ENCODE measurements at regions not wholly inside any gene's neighbourhood (a gene's known extent, or its start where the extent isn't known, plus 50 kb on each side); places are given as distances from the start of the nearest gene placed in this dataset.

GRCh38 chr10:108709927-108710722 lies 1213.2 kb downstream of the XPNPEP1 start:
- no peak overlapping the region for H3K4me3 ChIP-seq (ENCODE audit: low read length)
- TF ChIP-seq ZNF274 (IDR thresholded peaks at IDR 0.05; ENCODE audit: low read depth, low read length) = no peak

DNA sequence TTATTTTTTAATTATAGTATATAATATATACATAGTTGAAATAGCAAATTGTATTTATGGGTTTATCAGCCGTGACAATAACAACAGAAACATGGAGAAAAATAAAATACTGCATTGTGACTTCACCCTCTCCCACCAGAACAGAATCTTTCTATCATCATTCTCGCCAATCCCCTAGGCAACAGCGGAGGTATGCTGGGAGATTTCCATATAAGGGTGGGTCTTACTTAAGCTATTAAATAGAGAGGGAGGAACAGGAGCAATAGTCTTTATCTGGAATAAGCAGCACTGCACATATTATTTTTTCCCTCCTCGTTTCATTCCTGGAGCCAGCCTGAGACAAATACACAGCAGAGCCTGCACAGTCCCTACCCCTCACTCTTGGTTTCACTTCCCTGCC lies 1214.9 kb downstream of the XPNPEP1 start:
- no peak for TF ChIP-seq ZNF274 (IDR thresholded peaks at IDR 0.05; ENCODE audit: low read depth, low read length)
- no peak overlapping the region for H3K4me3 ChIP-seq (ENCODE audit: low read length)

GRCh38 chr10:108696792-108697477 lies 1226.4 kb downstream of the XPNPEP1 start:
- TF ChIP-seq ZNF274 (IDR thresholded peaks at IDR 0.05; ENCODE audit: low read depth, low read length) = no peak
- H3K4me3 ChIP-seq (ENCODE audit: low read length) = 0 out of 2 replicates have a peak overlapping the region, but pooled peaks have one; percentile 25

- TF ChIP-seq ZNF274 (IDR thresholded peaks at IDR 0.05; ENCODE audit: low read depth, low read length) = no peak
- H3K4me3 ChIP-seq (ENCODE audit: low read length) = no peak overlapping the region
Measured at GRCh38 chr10:108691126-108691525, 1232.2 kb downstream of the XPNPEP1 start.

DNA sequence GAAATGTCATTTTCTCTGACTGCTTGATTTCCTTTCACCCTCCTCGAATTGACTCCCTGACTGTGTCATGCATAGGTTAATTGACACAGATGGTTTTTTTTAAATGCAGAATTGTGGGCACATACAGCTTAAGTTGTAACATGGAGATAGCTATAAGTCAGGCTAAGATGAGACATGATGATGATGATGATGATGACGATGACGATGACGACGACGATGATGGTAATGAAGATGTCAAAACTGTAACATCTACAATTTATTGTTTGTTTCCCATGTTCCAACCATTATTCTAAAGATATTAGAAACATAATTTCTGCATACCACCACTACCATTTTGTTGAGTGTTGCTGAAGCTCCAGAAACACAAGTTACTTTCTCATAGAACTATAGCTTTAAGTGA lies 1232.8 kb downstream of the XPNPEP1 start:
- no peak for TF ChIP-seq ZNF274 (IDR thresholded peaks at IDR 0.05; ENCODE audit: low read depth, low read length)
- H3K4me3 ChIP-seq (ENCODE audit: low read length) = no peak overlapping the region

DNA sequence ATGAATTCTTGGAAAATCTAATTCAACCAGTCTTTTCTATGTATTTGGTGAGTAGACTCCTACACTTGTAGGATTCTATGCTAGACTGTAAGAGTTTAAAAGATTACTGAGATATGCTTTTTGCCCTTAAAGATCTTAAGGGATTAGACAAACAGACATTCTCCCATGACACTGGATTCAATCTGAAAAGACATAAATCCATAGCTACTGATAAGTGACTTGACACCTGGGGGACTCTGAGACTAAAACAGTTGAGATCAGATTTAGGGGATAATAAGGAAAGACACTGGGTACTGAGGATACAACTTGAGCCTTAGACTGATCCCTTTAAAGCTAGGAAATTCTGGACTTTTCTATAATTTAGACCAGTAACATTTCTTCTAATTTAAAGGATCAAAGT lies 1233.4 kb downstream of the XPNPEP1 start:
- H3K4me3 ChIP-seq (ENCODE audit: low read length) = no peak overlapping the region
- TF ChIP-seq ZNF274 (IDR thresholded peaks at IDR 0.05; ENCODE audit: low read depth, low read length) = no peak

DNA sequence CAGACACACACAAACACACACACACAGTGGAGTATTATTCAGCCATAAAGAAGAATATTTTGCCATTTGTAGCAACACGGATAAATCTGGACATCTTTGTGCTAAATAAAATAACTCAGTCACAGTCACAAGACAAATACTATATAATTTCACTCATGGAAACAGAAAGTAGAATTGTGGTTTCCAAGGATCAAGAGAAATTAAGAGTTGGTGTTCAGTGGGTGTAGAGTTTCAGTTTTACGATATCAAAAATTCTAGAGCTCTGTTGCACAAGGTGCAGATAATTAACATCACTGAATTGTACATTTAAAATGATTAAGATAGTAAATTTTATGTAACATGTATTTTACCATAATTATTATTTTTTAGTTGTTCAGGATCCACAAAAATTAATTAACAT lies 1235.0 kb downstream of the XPNPEP1 start:
- TF ChIP-seq ZNF274 (IDR thresholded peaks at IDR 0.05; ENCODE audit: low read depth, low read length) = no peak
- H3K4me3 ChIP-seq (ENCODE audit: low read length) = no peak overlapping the region

DNA sequence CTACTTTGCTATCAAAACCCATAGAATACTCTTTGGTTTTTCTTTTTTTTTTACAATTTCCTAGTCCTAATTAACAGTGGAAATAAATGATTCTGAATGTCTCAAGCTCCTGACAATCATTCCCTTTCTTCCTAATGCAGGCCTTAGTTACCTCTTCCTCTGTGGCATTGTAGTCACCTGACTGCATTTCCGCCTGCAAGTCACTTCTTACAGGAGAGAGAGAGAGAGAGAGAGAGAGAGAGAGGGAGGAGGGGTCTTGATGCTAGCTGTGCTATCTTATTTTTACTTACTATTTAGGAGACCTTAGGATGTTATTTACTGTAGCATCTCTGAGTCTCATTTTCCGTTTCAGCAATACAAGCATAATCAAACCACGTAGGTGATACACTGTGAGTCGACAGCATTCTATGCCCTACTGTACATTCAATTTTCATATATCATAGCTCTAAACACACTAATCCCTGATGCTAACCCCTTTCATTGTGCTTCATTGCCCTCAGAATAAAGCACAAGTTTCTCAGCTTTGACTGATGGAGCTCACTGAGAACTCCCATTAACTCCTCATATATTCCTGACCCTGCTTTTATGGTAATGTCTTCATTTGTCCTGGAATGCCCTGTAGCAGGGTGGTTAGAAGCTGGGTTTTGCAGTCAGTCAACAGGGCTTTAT lies 1237.3 kb downstream of the XPNPEP1 start:
- TF ChIP-seq ZNF274 (IDR thresholded peaks at IDR 0.05; ENCODE audit: low read depth, low read length) = no peak
- no peak overlapping the region for H3K4me3 ChIP-seq (ENCODE audit: low read length)

GRCh38 chr10:108684431-108684830 lies 1238.9 kb downstream of the XPNPEP1 start:
- H3K4me3 ChIP-seq (ENCODE audit: low read length) = no peak overlapping the region
- TF ChIP-seq ZNF274 (IDR thresholded peaks at IDR 0.05; ENCODE audit: low read depth, low read length) = no peak

DNA sequence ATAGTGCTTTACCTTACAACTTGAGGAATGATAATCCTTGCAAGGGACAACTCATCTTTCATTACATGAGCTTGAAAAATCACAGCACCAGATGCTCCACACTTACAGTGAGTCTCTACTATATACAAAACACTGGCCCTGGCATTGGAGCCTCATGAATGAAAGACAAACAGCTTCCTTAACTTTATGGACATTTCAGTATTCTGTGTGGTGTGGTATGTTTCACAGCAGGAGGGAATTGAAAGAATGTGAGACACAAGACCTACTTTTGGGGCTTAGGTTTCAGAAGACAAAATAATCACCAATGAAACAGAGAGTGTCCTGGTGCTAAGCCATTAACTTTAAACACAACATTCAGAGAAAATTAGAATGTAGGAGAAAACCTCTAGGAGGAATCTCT lies 1249.6 kb downstream of the XPNPEP1 start:
- TF ChIP-seq ZNF274 (IDR thresholded peaks at IDR 0.05; ENCODE audit: low read depth, low read length) = no peak
- no peak overlapping the region for H3K4me3 ChIP-seq (ENCODE audit: low read length)

DNA sequence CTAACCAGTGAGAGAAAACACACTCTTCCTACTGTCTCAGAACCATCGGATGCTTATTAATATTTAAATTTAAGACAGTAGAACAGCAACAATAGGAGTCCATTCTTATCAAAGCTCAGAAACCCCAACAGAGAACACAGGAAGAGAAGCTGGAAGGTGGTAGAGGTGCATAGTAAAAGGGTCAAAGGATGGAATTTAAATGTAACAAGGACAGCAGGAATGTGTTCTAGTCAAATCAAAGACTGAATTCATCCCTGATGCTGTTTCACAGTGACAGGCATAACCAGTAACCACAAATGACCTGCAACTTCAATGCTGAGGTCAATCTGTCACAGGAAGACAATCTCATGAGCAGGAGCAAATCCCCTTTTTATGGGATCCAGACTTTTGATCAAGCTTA lies 1259.7 kb downstream of the XPNPEP1 start:
- TF ChIP-seq ZNF274 (IDR thresholded peaks at IDR 0.05; ENCODE audit: low read depth, low read length) = no peak
- H3K4me3 ChIP-seq (ENCODE audit: low read length) = no peak overlapping the region

GRCh38 chr10:108662975-108663374 lies 1260.3 kb downstream of the XPNPEP1 start:
- no peak overlapping the region for H3K4me3 ChIP-seq (ENCODE audit: low read length)
- no peak for TF ChIP-seq ZNF274 (IDR thresholded peaks at IDR 0.05; ENCODE audit: low read depth, low read length)

DNA sequence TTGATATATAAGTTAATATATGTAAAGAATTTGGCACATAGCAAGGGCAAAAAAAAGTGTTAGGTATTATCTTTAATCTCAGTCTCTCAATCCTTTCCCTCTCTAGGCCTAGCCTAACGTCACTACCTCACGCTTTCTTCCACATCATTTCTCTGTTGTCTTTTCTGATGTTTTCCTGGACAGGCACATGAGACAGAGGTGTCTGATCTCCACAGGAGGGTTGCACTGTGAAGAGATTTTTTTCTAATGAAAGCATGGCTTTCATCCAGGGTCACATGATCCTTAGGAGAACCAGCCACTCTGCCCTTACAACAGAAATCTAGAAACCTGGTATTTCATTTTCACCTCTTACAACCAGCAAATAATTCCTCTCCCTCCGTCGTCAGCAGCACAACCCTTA lies 1268.3 kb downstream of the XPNPEP1 start:
- no peak overlapping the region for H3K4me3 ChIP-seq (ENCODE audit: low read length)
- no peak for TF ChIP-seq ZNF274 (IDR thresholded peaks at IDR 0.05; ENCODE audit: low read depth, low read length)

DNA sequence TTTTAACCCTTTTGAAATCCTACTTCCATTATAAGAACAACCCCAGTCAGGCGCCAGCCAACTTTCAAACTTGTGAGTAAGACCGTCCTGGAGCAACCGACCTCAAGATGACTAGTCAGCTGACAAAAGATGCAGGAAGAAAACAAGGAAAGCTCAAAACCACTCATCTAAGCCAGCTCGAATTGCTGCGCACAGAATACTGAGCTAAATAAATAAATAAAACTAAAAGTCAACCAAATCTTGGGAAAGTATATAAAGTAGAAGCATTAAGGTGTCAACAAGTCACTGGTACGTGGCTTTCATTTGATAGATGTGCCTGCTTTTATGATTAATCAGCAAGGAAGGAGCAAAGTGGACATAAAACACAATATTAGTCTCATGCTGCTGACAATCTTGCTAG lies 1269.8 kb downstream of the XPNPEP1 start:
- no peak overlapping the region for H3K4me3 ChIP-seq (ENCODE audit: low read length)
- TF ChIP-seq ZNF274 (IDR thresholded peaks at IDR 0.05; ENCODE audit: low read depth, low read length) = no peak

- H3K4me3 ChIP-seq (ENCODE audit: low read length) = no peak overlapping the region
Measured at GRCh38 chr10:108639010-108639409, 1284.3 kb downstream of the XPNPEP1 start.

More at GRCh38 chr10:108639010-108639409, 1284.3 kb downstream of the XPNPEP1 start:
- no peak for TF ChIP-seq ZNF274 (IDR thresholded peaks at IDR 0.05; ENCODE audit: low read depth, low read length)

Data from GM08714 (cell line).